A549 (cell line): ENCODE measurements at regions not wholly inside any gene's neighbourhood (a gene's known extent, or its start where the extent isn't known, plus 50 kb on each side); places are given as distances from the start of the nearest gene placed in this dataset.

Experiments
- ATAC-seq, 2 experiments: fragments of 200-7000 bp in 1 of 2; fragments of >200 bp in 1 of 2; cut with Nextera tagmentation in 1 of 2; cut with Tn5 transposase in 1 of 2; 3 replicates each; pipeline versions ENCODE4 v1.8.0 to v1.9.1; 2018 to 2020; ENCODE audit warnings: mild to moderate bottlenecking in 1 of 2, moderate library complexity in 1 of 2
- CTCF ChIA-PET: fragments of 300-600 bp; sonication (Branson Sonifier 250); formaldehyde crosslinking; extraction: SDS; loops from one replicate; lab custom pipeline; 2021; ENCODE audit warnings: antibody characterized with exemption, inconsistent platforms; lab: Yijun Ruan, JAX
- POLR2A ChIA-PET: fragments of 350-600 bp; formaldehyde crosslinking; extraction: SDS; loops from one replicate; lab custom pipeline; 2021; ENCODE audit warnings: antibody characterized with exemption, inconsistent platforms; lab: Yijun Ruan, JAX
- DNase-seq, 2 experiments: peaks; one replicate each; pipeline versions ENCODE4 v3.0.0 to v3.0.0-alpha.2; 2011 to 2016; ENCODE audit warnings: low read depth in 1 of 2, low spot score in 1 of 2
- FAIRE-seq: peaks from 2 replicates; lab custom pipeline; 2011; peaks lifted over from hg19 to GRCh38; lab: Jason Lieb, UNC
- H3K27ac ChIP-seq, 2 experiments: fragments of >200 bp; sonication (Bioruptor Twin); formaldehyde crosslinking; 3 replicates each; pipeline ENCODE4 v1.5.1; 2016 to 2017
- H3K4me1 ChIP-seq: fragments of >200 bp; sonication (Bioruptor Twin); formaldehyde crosslinking; 3 replicates; pipeline ENCODE4 v1.6.1; 2016
- H3K4me2 ChIP-seq: fragments of >200 bp; sonication (Bioruptor Twin); formaldehyde crosslinking; 3 replicates; pipeline ENCODE4 v1.6.1; 2016
- H3K4me3 ChIP-seq: fragments of >200 bp; sonication (Bioruptor Twin); formaldehyde crosslinking; 3 replicates; pipeline ENCODE4 v1.5.1; 2016
- H3K9me3 ChIP-seq: fragments of >200 bp; sonication (Bioruptor Twin); formaldehyde crosslinking; 3 replicates; pipeline ENCODE4 v1.6.1; 2016
- ATOH8 ChIP-seq: fragments of 250-450 bp; sonication (Bioruptor Pico); IDR thresholded peaks from 2 replicates; pipeline ENCODE4 v1.5.0; 2020; ENCODE audit warnings: low read depth, mild to moderate bottlenecking, moderate library complexity
- BCL3 ChIP-seq: fragments of >200 bp; sonication (Bioruptor Twin); formaldehyde crosslinking; IDR thresholded peaks from 3 replicates; pipeline ENCODE4 v1.6.1; 2016
- CBX8 ChIP-seq: fragments of 200-600 bp; sonication (generic); IDR thresholded peaks from 2 replicates; pipeline ENCODE4 v1.6.1; 2016
- CHD2 ChIP-seq: fragments of 150-350 bp; IDR thresholded peaks from 2 replicates; pipeline ENCODE4 v1.6.1; 2014; ENCODE audit warnings: low read length; ENCODE audit not compliant: partially characterized antibody
- ELK1 ChIP-seq: fragments of 150-350 bp; IDR thresholded peaks from 2 replicates; pipeline ENCODE4 v1.6.1; 2014; ENCODE audit warnings: low read depth, mild to moderate bottlenecking, low read length
- FOXS1 ChIP-seq: fragments of 250-450 bp; sonication (Bioruptor Pico); IDR thresholded peaks from 2 replicates; pipeline ENCODE4 v1.5.0; 2020; ENCODE audit warnings: mild to moderate bottlenecking, moderate library complexity
- HES2 ChIP-seq: fragments of >200 bp; sonication (Bioruptor Twin); formaldehyde crosslinking; IDR thresholded peaks from 2 replicates; pipeline ENCODE4 v1.6.1; 2016
- HOXB13 ChIP-seq: fragments of 250-450 bp; sonication (Bioruptor Pico); IDR thresholded peaks from 2 replicates; pipeline ENCODE4 v1.5.0; 2020; ENCODE audit warnings: low read depth, mild to moderate bottlenecking, moderate library complexity
- JUN ChIP-seq, 2 experiments: fragments of >200 bp; sonication (Bioruptor Twin); formaldehyde crosslinking; IDR thresholded peaks; 2 replicates in 1 of 2; 3 replicates in 1 of 2; pipeline ENCODE4 v1.6.1; 2016 to 2017
- JUNB ChIP-seq: fragments of >200 bp; sonication (Bioruptor Twin); formaldehyde crosslinking; IDR thresholded peaks from 2 replicates; pipeline ENCODE4 v1.6.1; 2016
- MAFK ChIP-seq: fragments of 450-650 bp; IDR thresholded peaks from 2 replicates; pipeline ENCODE4 v1.6.1; 2014; ENCODE audit not compliant: partially characterized antibody
- MAZ ChIP-seq: fragments of 150-350 bp; IDR thresholded peaks from 2 replicates; pipeline ENCODE4 v1.6.1; 2014; ENCODE audit warnings: antibody characterized with exemption, low read depth, low read length, borderline replicate concordance
- NFE2L2 ChIP-seq: fragments of 150-350 bp; conservative IDR thresholded peaks from 2 replicates; pipeline ENCODE4 v1.6.1; 2014; ENCODE audit warnings: low read length
- NPAS2 ChIP-seq: fragments of 250-450 bp; sonication (Bioruptor Pico); IDR thresholded peaks from 2 replicates; pipeline ENCODE4 v1.8.0; 2022; ENCODE audit warnings: mild to moderate bottlenecking, moderate library complexity, borderline replicate concordance
- NR3C1 ChIP-seq: fragments of >200 bp; sonication (Bioruptor Twin); formaldehyde crosslinking; IDR thresholded peaks from 3 replicates; pipeline ENCODE4 v1.6.1; 2017
- PBX3 ChIP-seq: IDR thresholded peaks from 2 replicates; pipeline ENCODE4 v1.6.1; 2012
- PHF8 ChIP-seq: fragments of 200-600 bp; sonication (generic); IDR thresholded peaks from 2 replicates; pipeline ENCODE4 v1.6.1; 2016; ENCODE audit warnings: low read depth, mild to moderate bottlenecking, antibody characterized with exemption, moderate library complexity, borderline replicate concordance
- POLR2A ChIP-seq: IDR thresholded peaks from 2 replicates; pipeline ENCODE4 v1.6.1; 2012; ENCODE audit warnings: mild to moderate bottlenecking, low read length
- POLR2AphosphoS2 ChIP-seq: conservative IDR thresholded peaks from 2 replicates; pipeline ENCODE4 v1.6.1; 2012; ENCODE audit warnings: low read length, improper control_type of control experiment, inconsistent platforms
- RARB ChIP-seq: fragments of 250-450 bp; sonication (Bioruptor Pico); IDR thresholded peaks from 2 replicates; pipeline ENCODE4 v1.8.0; 2021; ENCODE audit warnings: mild to moderate bottlenecking, moderate library complexity
- REST ChIP-seq: fragments of 200-600 bp; sonication (generic); IDR thresholded peaks from 2 replicates; pipeline ENCODE4 v1.6.1; 2016; ENCODE audit warnings: antibody characterized with exemption, mild to moderate bottlenecking, moderate library complexity
- RFX5 ChIP-seq: fragments of 450-650 bp; IDR thresholded peaks from 2 replicates; pipeline ENCODE4 v1.7.1; 2014; ENCODE audit warnings: antibody characterized with exemption, mild to moderate bottlenecking, moderate library complexity
- RNF2 ChIP-seq: fragments of 200-600 bp; sonication (generic); IDR thresholded peaks from 2 replicates; pipeline ENCODE4 v1.6.1; 2016; ENCODE audit warnings: low read depth, mild to moderate bottlenecking, antibody characterized with exemption, moderate library complexity, borderline replicate concordance
- SREBF2 ChIP-seq: fragments of 450-650 bp; IDR thresholded peaks from 2 replicates; pipeline ENCODE4 v1.6.1; 2014; ENCODE audit warnings: mild to moderate bottlenecking, moderate library complexity
- USF2 ChIP-seq: fragments of 450-650 bp; IDR thresholded peaks from 2 replicates; pipeline ENCODE4 v1.6.1; 2014; ENCODE audit warnings: antibody characterized with exemption
- ZFP36 ChIP-seq: fragments of 450-650 bp; IDR thresholded peaks from 2 replicates; pipeline ENCODE4 v1.6.1; 2014; ENCODE audit warnings: borderline replicate concordance; ENCODE audit not compliant: partially characterized antibody
- ZNF302 ChIP-seq: fragments of 250-450 bp; sonication (Bioruptor Pico); IDR thresholded peaks from 2 replicates; pipeline ENCODE4 v1.9.0; 2021; ENCODE audit warnings: inconsistent platforms, mild to moderate bottlenecking, moderate library complexity
- ZSCAN20 ChIP-seq: fragments of 250-450 bp; sonication (Bioruptor Pico); IDR thresholded peaks from 2 replicates; pipeline ENCODE4 v1.8.0; 2022; ENCODE audit warnings: mild to moderate bottlenecking, moderate library complexity
- WGBS: methylation state at CpG from one replicate; pipeline ENCODE4 v1.1.6; 2017; ENCODE audit errors: missing lambda C conversion rate; 5-methylcytosine and 5-hydroxymethylcytosine counted together

GRCh38 chr2:185891403-185891802, 152.8 kb downstream of the FSIP2 start:
- POLR2A ChIA-PET = no interaction called here
- ATAC-seq (no peak), FAIRE-seq (no peak), DNase-seq (no peak)
- CTCF ChIA-PET = no interaction called here
- no peak overlapping the region for H3K27ac ChIP-seq
- H3K9me3 ChIP-seq = no peaks in the 10 kb centered on the region
- no peak overlapping the region for H3K4me2 ChIP-seq
- TF ChIP-seq NPAS2 (CRISPR knock-in tag) (no peak), JUN (IDR thresholded peaks at IDR 0.05) (no peak), PHF8 (no peak), REST (no peak), ZSCAN20 (no peak), MAZ (no peak), SREBF2 (no peak), NR3C1 (no peak), FOXS1 (CRISPR knock-in tag) (no peak), RFX5 (no peak), RARB (CRISPR knock-in tag) (no peak)
- no peak overlapping the region for H3K4me3 ChIP-seq
- H3K4me1 ChIP-seq = no peaks in the 10 kb centered on the region

- Histone ChIP-seq H3K9me3 (no peaks in the 10 kb centered on the region), H3K27ac (no peak overlapping the region), H3K4me2 (no peak overlapping the region), H3K4me3 (no peak overlapping the region), H3K4me1 (no peaks in the 10 kb centered on the region)
- TF ChIP-seq JUNB = no peak
- no peak for TF ChIP-seq NR3C1
- no peak for TF ChIP-seq CBX8
- no peak for TF ChIP-seq HES2
- no peak for TF ChIP-seq USF2
- no peak for TF ChIP-seq BCL3
- TF ChIP-seq ELK1 = no peak
- no peak for TF ChIP-seq ZFP36
- TF ChIP-seq RNF2 = no peak
- TF ChIP-seq POLR2A = no peak
- TF ChIP-seq ZSCAN20 = no peak
- no peak for TF ChIP-seq POLR2AphosphoS2
- no peak for TF ChIP-seq ATOH8
- TF ChIP-seq PBX3 = no peak
- no peak for TF ChIP-seq NFE2L2
- no peak for TF ChIP-seq MAFK
- TF ChIP-seq CHD2 = no peak
- TF ChIP-seq ZNF302 = no peak
- TF ChIP-seq HOXB13 (CRISPR knock-in tag) = no peak
- POLR2A ChIA-PET = no interaction called here
- ATAC-seq (no peak), DNase-seq (no peak), FAIRE-seq (no peak)
- CTCF ChIA-PET = no interaction called here
- 42% methylated on average over 2 of the region's 2 CpGs for WGBS
These were observed 153.3 kb downstream of the FSIP2 start for GRCh38 chr2:185891804-185892411.
